Upper lobe of left lung (tissue), 6 donors: ENCODE measurements at regions not wholly inside any gene's neighbourhood (a gene's known extent, or its start where the extent isn't known, plus 50 kb on each side); places are given as distances from the start of the nearest gene placed in this dataset.

Experiments used
- ATAC-seq, 2 donors: fragments of 200-7000 bp; cut with Tn5 transposase; one replicate each; pipeline ENCODE4 v1.9.1; 2022; ENCODE audit warnings: mild to moderate bottlenecking in 2 of 2, moderate library complexity in 2 of 2; ENCODE audit not compliant: low FRiP score in 2 of 2
- DNase-seq, 2 donors: peaks; one replicate each; pipeline ENCODE4 v3.0.0-alpha.2; 2019 to 2020
- H3K27ac ChIP-seq, 4 donors: fragments of 200-600 bp; sonication (generic); one replicate each; pipeline ENCODE4 v1.5.1; 2016 to 2019
- H3K27me3 ChIP-seq, 4 donors: fragments of 200-600 bp; sonication (generic); one replicate each; pipeline ENCODE4 v1.5.1; 2017 to 2019
- H3K36me3 ChIP-seq, 4 donors: fragments of 200-600 bp; sonication (generic); one replicate each; pipeline ENCODE4 v1.5.1; 2016 to 2019
- H3K4me1 ChIP-seq, 4 donors: fragments of 200-600 bp; sonication (generic); one replicate each; pipeline ENCODE4 v1.5.1; 2018 to 2019
- H3K4me3 ChIP-seq, 4 donors: fragments of 200-600 bp; sonication (generic); one replicate each; pipeline ENCODE4 v1.5.1; 2017 to 2019; ENCODE audit warnings: mild to moderate bottlenecking in 2 of 4, moderate library complexity in 1 of 4
- H3K9me3 ChIP-seq, 4 donors: fragments of 200-600 bp; sonication (generic); one replicate each; pipeline ENCODE4 v1.5.1; 2018 to 2019
- EP300 ChIP-seq, 4 donors: sonication (generic); formaldehyde crosslinking; IDR thresholded peaks; one replicate each; pipeline ENCODE4 v1.5.1; 2017; ENCODE audit warnings: antibody characterized with exemption in 4 of 4, control low read depth in 2 of 4
- POLR2A ChIP-seq, 4 donors: fragments of 450-650 bp; IDR thresholded peaks; one replicate each; pipeline ENCODE4 v1.5.1; 2016 to 2017; ENCODE audit warnings: antibody characterized with exemption in 4 of 4, mild to moderate bottlenecking in 2 of 4
- POLR2AphosphoS5 ChIP-seq, 2 donors: sonication (generic); formaldehyde crosslinking; IDR thresholded peaks; one replicate each; pipeline ENCODE4 v1.5.1; 2017; ENCODE audit warnings: antibody characterized with exemption in 2 of 2
- WGBS, 2 donors: methylation state at CpG; one replicate each; pipeline ENCODE4 v1.1.5; 2017 to 2018; 5-methylcytosine and 5-hydroxymethylcytosine counted together
- TF ChIP-seq, protein P1 (sequence below), 6 experiments: fragments of 450-650 bp in 4 of 6; fragments of 200-600 bp in 2 of 6; sonication (generic) in 2 of 6; IDR thresholded peaks; one replicate each; pipeline ENCODE4 v1.5.1; 2016 to 2019; ENCODE audit warnings: antibody characterized with exemption in 6 of 6
- donor health status: DM: no; HTN: no; CAD: no; lungs with moderate emphysema.
- donor health status: DM: no; HTN: yes; CAD: no; lungs with severe emphysema.

DNA sequence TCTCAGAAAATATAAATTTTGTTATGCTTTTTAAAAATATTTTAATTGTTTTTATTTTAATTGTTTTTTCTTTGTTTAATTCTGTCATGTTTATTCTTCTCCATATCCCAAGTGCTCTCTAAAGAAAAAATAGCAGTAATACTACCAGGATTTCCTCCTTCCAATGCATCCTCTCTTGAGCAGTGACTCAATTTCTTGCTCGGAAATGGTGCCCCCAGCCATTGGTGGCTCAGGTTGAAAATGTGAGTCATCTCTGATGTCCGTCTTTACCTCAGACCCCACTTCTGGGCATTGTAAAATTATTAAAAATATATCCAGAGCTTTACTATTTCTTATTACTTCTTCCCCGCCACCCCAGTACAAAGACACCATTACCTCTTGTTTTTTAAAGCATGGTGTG, 898.5 kb downstream of the METTL15 start:
- no peaks in the 10 kb centered on the region for H3K27me3 ChIP-seq
- TF ChIP-seq EP300 (IDR thresholded peaks at IDR 0.05) (no peak), POLR2AphosphoS5 (IDR thresholded peaks at IDR 0.05) (no peak), POLR2A (IDR thresholded peaks at IDR 0.05) (no peak)
- TF ChIP-seq, protein P1, sequence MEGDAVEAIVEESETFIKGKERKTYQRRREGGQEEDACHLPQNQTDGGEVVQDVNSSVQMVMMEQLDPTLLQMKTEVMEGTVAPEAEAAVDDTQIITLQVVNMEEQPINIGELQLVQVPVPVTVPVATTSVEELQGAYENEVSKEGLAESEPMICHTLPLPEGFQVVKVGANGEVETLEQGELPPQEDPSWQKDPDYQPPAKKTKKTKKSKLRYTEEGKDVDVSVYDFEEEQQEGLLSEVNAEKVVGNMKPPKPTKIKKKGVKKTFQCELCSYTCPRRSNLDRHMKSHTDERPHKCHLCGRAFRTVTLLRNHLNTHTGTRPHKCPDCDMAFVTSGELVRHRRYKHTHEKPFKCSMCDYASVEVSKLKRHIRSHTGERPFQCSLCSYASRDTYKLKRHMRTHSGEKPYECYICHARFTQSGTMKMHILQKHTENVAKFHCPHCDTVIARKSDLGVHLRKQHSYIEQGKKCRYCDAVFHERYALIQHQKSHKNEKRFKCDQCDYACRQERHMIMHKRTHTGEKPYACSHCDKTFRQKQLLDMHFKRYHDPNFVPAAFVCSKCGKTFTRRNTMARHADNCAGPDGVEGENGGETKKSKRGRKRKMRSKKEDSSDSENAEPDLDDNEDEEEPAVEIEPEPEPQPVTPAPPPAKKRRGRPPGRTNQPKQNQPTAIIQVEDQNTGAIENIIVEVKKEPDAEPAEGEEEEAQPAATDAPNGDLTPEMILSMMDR (IDR thresholded peaks at IDR 0.05), result no peak
- no peak overlapping the region for H3K4me3 ChIP-seq
- DNase-seq (no peak), ATAC-seq (no peak)
- H3K9me3 ChIP-seq, result no peaks in the 10 kb centered on the region
- H3K36me3 ChIP-seq, result no peaks in the 10 kb centered on the region
- WGBS, 2 donors, result 88 to 96% methylated on average over 3 of the region's 3 CpGs
- H3K27ac ChIP-seq, result no peak overlapping the region
- H3K4me1 ChIP-seq, result no peaks in the 10 kb centered on the region

DNA sequence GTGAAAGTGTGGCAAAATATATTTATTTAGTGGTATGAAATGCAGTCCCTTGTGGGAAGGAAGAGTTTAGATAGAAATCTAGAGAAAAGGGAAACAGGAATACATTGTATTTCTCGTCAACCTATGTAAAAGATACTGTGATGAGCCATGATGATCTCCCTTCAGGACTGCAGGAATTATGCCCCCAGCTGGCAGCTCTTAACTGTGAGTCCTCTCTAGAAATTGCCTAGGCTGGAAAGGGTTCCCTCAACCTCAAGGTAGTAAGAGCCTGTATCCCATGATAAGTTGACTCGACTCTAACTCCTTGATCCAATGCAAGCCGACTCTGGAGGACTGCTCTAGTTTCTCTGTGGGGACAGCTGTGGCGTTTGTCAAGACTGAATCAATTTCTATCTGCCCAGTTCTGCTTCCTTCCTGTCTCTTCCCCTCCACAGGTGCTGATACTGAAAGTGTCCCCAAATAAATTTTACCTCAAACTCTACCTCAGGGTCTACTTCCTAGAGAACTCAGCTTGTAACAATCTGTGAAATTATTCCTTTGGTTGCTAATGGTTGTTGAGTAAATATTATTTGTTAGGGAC, 897.3 kb downstream of the METTL15 start:
- no peak overlapping the region for H3K4me3 ChIP-seq
- H3K9me3 ChIP-seq, result no peaks in the 10 kb centered on the region
- H3K4me1 ChIP-seq, result no peaks in the 10 kb centered on the region
- ATAC-seq (no peak), DNase-seq (no peak)
- no peaks in the 10 kb centered on the region for H3K36me3 ChIP-seq
- no peaks in the 10 kb centered on the region for H3K27me3 ChIP-seq
- WGBS, 2 donors, result 76 to 82% methylated on average over 4 of the region's 4 CpGs
- H3K27ac ChIP-seq, result no peak overlapping the region
- TF ChIP-seq, protein P1 (IDR thresholded peaks at IDR 0.05), result no peak
- TF ChIP-seq POLR2A (IDR thresholded peaks at IDR 0.05) (no peak), POLR2AphosphoS5 (IDR thresholded peaks at IDR 0.05) (no peak), EP300 (IDR thresholded peaks at IDR 0.05) (no peak)

DNA sequence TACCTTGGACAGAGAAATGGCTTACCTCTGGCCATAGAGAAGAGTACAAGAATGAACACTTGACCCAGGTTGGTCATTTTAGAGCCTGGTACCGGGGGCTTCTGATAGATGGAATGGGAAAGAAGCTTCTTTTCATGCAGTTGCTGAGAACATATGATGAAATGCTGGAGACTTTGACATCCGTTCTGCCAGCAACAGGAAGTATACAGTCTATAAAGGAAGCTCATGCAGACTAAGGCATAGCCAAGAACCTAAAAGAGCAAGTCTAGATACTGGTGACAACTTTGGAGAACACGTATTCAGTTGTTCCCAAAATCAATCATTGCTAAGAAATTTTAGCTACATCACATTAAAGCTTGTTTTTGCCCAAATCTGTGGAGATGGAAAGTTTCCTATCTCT, 894.6 kb downstream of the METTL15 start:
- no peaks in the 10 kb centered on the region for H3K27me3 ChIP-seq
- no peak for DNase-seq
- H3K4me1 ChIP-seq, result no peaks in the 10 kb centered on the region
- H3K27ac ChIP-seq, result no peak overlapping the region
- H3K4me3 ChIP-seq, result no peak overlapping the region
- no peaks in the 10 kb centered on the region for H3K9me3 ChIP-seq
- 37 to 48% methylated on average over 3 of the region's 3 CpGs for WGBS, 2 donors
- no peaks in the 10 kb centered on the region for H3K36me3 ChIP-seq
- ATAC-seq, result no peak
- TF ChIP-seq, protein P1 (IDR thresholded peaks at IDR 0.05), result no peak
- TF ChIP-seq POLR2A (IDR thresholded peaks at IDR 0.05), result no peak
- TF ChIP-seq POLR2AphosphoS5 (IDR thresholded peaks at IDR 0.05), result no peak
- TF ChIP-seq EP300 (IDR thresholded peaks at IDR 0.05), result no peak

DNA sequence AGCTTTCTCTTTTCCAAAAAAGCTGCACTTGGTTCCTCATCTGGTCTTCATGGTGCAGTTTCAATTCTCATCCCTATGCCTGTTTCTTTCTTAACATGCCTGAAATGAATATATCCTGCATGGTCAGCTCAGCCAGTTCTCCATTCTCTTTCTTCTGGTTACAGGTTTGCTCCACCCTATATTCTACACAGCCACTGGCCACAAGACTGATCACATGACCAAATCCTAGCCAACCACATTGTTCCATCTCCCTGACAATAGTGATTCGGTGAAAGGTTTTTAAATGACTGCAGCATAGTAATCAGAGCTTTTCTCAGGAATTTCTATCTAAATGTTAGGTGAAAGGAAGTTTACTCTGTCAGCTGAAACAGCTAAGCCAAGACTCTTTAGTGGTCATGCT, 891.4 kb downstream of the METTL15 start:
- ATAC-seq, result no peak
- DNase-seq, result no peak
- Histone ChIP-seq H3K27ac (no peak overlapping the region), H3K36me3 (no peaks in the 10 kb centered on the region), H3K4me3 (no peak overlapping the region), H3K27me3 (no peaks in the 10 kb centered on the region), H3K4me1 (no peaks in the 10 kb centered on the region), H3K9me3 (no peaks in the 10 kb centered on the region)
- WGBS, 2 donors, result 86 to 100% methylated on average over 1 of the region's 1 CpG
- no peak for TF ChIP-seq EP300 (IDR thresholded peaks at IDR 0.05)
- no peak for TF ChIP-seq POLR2AphosphoS5 (IDR thresholded peaks at IDR 0.05)
- no peak for TF ChIP-seq POLR2A (IDR thresholded peaks at IDR 0.05)
- TF ChIP-seq, protein P1 (IDR thresholded peaks at IDR 0.05), result no peak

DNA sequence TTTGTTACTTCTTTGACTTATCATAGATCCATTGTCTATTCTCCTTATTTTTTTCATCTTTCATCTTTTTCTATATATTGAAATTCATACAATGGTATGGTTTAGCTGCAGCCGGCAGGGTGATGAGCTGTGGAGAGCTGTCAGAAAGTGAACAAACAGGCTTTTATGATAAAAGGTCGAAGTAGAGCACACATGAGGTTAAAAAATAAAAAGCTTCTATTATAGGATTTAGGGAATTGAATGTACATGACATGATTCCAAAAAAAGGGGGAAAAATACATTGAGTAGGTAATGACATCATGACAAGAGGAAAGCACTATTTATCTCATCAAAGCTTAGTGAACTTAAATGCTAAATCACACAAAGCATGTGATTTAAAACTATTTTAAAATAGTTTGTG, 884.8 kb downstream of the METTL15 start:
- Histone ChIP-seq H3K27me3 (no peaks in the 10 kb centered on the region), H3K4me1 (no peaks in the 10 kb centered on the region), H3K27ac (no peak overlapping the region), H3K36me3 (no peaks in the 10 kb centered on the region), H3K4me3 (no peak overlapping the region), H3K9me3 (no peaks in the 10 kb centered on the region)
- DNase-seq (no peak), ATAC-seq (no peak)
- no peak for TF ChIP-seq POLR2AphosphoS5 (IDR thresholded peaks at IDR 0.05)
- 49 to 56% methylated on average over 2 of the region's 2 CpGs for WGBS, 2 donors
